ENCODE measurements at regions not wholly inside any gene's neighbourhood (a gene's known extent, or its start where the extent isn't known, plus 50 kb on each side); places are given as distances from the start of the nearest gene placed in this dataset.
"Not testable (repeated sequence)": the region's sequence is repeated elsewhere in the genome, so short reads cannot be mapped to it uniquely, and the experiment has no call there.

DNA sequence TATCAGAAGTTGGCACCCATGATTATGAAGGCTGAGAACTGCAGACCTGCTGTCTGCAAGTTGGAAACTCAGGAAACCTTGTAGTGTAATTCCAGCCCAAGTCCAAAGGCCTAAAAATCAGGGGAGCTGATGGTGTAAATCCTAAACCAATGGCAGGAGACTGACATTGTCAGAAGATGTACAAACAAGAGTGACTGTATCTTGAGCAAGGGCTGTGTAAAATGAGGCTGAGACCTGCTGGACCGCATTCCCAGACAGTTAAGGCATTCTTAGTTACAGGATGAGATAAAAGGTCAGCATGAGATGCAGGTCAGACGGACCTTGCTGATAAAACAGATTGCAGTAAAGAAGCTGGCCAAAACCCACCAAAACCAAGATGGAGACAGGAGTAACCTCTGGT, 147.7 kb downstream of the COG6 start:
- DNase-seq (ENCODE audit: low read depth in 2 of 2), result no peak

GRCh38 chr13:39803851-39804250, 148.4 kb downstream of the COG6 start:
- no peak for DNase-seq (ENCODE audit: low read depth in 2 of 2)

DNA sequence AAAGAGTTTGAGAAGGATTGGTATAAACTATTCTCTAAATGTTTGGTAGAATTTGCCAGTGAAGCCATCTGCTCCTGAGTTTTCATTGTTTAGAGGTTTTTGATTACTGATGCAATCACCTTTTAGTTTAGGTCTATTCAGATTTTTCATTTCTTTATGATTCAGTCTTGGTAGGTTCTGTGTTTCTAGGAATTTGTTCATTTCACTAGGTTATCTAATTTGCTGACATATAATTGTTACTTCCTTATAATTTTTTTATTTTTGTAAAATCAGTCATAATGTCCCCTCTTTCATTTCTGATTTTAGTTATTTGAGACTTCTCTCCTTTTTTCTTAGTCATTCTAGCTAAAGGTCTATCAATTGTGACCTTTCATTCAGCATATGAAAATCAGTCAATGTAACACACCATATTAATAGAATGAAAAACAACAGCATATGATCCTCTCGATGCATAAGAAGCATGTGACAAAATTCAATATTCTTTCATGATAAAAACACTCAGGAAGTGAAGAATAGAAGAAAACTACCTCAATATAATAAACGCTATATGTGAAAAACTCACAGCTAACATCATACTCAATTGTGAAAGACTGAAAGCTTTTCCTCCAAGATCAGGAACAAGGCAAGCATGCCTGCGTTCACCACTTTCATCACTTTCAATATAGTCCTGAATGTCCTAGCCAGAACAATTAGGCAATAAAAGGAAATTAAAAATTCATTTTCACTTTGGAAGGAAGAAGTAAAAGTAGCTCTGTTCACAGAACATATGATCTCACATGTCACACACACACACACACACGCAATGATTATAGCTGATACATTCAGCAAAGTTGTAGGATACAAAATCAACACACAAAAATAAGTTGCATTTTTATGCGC, 149.1 kb downstream of the COG6 start:
- no peak for DNase-seq (ENCODE audit: low read depth in 2 of 2)

- DNase-seq (ENCODE audit: low read depth in 2 of 2), result no peak
Measured at GRCh38 chr13:39809466-39809865, 154.0 kb downstream of the COG6 start.

DNA sequence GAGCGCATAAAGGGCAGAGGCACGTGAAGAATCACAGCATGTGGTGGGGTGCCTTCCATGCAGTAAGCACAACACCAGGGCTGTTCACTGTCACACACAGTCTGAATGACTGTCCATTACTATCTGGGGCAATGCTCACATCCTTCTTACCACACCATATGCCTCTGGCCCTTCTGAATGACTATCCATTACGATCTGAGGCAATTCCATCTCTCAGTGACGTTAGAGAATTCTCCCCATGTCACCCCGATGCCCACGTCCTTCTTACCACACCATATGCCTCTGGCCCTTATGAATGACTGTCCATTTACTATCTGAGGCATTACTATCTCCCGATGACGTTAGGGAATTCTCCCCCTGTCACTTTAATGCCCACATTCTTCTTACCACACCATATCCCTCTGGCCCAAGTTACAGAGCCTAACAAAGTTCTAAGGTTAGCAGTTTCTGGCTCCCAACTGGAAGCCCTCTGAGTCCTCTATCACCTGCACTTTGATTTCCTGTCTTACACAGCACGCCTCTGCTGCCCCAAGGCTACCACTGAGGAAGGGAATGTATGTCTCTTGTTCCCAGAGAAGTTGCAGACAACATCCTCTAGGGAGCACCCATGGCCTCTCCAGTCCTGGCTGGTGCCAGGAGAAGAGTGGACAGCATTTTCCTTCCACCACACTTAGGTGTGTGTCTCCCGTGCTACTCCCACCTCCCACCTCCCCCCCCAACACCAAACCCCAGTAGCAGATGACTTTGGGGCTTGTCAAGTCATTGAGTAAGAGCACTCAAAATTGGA, 154.8 kb downstream of the COG6 start:
- no peak for DNase-seq (ENCODE audit: low read depth in 2 of 2)

- DNase-seq (ENCODE audit: low read depth in 2 of 2), result no peak
Measured at GRCh38 chr13:39811051-39811450, 155.6 kb downstream of the COG6 start.

DNA sequence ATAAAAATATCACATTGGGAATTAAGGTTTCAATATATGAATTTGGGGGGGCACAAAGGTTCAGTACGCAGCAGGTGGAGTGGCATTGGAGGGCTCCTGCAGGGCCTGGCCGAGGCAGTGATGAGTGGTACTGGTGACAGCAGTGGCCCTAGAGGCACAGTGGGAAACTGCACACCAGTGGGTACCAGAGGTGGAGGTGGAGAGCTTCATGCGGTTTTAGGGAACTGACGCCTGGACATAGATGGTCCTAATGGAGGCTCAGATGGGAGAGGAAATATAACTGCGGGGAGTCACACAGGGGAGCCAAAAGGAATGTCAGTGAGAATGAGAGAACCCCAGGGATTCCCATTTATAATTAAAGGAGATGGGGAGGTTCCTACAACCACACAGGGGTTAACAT, 156.2 kb downstream of the COG6 start:
- no peak for DNase-seq (ENCODE audit: low read depth in 2 of 2)

- DNase-seq (ENCODE audit: low read depth in 2 of 2), result no peak
Measured at GRCh38 chr13:39815345-39816111, 160.1 kb downstream of the COG6 start.

DNA sequence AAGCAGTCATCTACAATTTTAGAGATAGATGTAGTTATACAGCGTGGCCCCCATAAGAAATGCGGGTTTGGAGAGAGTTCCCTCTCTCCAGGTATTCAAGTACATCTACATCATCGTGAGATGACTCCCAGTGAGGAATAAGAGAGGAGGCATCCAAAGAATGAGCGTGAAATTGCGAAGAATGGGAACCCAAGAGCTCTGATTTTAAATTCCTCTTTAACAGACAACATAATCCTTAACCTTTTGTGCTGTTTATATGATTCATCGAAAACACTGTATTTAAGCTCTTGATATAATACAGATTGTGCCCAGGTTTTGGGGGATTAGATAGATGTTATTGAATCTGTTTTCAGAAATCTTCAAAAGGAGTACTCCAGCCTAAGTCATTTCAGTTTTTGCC, 161.5 kb downstream of the COG6 start:
- DNase-seq (ENCODE audit: low read depth in 2 of 2), result no peak

GRCh38 chr13:39818953-39819352, 163.5 kb downstream of the COG6 start:
- DNase-seq (ENCODE audit: low read depth in 2 of 2), result no peak

DNA sequence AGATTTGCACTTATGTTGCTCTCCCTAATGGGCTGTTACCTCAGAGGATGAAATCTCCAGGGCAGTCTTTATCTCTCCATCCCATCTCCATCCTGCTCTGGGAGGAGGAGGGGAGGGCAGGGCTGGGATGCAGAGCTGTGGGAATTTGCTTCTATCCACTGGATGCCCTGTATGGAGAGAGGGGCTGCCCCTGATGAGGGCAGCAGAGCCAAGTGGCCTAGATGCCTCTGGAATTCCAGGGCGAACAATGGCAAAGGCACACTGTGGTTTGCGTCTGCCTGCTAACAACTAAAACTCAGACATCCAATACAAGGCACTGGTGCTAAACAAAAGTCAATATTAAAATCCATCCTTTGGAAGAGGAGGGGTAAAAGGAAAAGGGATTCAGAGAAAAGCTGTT, 165.1 kb downstream of the COG6 start:
- no peak for DNase-seq (ENCODE audit: low read depth in 2 of 2)

GRCh38 chr13:39821977-39822376, 166.5 kb downstream of the COG6 start:
- no peak for DNase-seq (ENCODE audit: low read depth in 2 of 2)

- no peak for DNase-seq (ENCODE audit: low read depth in 2 of 2)
Measured at GRCh38 chr13:39822437-39822836, 167.0 kb downstream of the COG6 start.

DNA sequence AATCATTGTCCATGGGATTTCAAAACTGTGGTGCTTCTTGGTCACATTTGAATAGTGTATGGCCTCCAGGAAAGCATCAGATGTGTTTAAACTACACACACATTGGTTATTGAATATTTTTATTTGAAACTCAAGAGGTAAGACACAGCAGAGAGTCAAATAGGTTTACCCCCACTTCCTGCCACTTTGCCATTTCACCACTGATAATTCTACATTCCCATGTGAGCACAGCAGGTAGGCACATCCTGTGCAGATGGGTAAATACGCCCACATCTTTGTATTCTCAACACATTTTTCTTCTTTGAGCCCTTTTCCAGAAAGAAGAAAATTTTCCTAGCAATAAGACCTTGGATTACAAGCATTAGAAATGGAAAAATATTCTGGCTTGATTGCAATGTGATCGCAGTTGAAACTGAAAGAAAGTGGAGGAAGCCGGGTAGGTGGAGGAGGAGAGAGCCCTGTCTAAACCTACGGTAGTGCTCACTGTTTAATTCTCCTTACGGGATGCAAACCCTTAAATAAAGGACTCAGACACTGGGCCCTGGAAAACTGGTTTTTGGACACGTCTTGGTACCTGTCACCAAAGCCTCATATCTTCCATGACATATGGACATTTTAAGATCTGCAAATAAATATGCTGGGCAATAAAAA, 167.7 kb downstream of the COG6 start:
- DNase-seq (ENCODE audit: low read depth in 2 of 2), result no peak

DNA sequence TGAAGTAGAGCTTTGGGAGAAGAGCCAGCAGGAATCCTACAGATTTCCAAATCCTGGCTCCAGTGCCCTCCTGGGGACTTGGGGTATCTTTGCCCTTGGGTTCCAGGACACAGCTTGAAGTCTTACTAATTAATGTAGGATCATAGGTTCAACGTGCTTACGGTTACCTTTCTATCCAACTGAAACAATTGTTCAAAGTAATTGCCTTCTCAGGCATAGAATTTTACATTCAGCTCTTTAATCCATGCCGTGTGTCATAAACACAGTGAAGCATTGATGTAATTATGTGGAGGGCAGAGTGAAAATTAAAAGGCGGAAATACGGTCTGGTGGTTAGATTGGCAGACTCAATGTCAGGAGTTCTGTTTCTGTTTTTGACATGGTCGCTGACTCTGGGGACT, 170.4 kb downstream of the COG6 start:
- no peak for DNase-seq (ENCODE audit: low read depth in 2 of 2)

GRCh38 chr13:39835253-39835652, 179.8 kb downstream of the COG6 start:
- no peak for DNase-seq (ENCODE audit: low read depth in 2 of 2)

DNA sequence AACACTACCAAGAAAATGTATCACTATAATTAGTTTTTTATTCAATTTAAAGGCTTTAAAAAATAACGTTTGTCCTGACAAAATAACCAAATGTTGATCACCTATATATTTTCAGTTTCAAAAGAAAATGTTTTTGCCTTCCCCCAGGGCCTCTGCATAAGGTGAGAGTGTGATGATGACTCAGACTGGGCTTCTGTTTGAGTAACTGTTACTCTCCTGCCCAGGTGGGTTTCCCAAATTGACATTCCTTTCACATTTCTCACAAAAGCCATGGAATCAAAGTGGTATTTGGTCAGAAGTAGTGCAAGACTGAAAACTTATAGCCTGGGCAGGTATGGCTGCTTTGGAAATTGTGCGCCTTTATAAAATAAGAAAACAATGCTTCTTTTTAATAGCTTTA, 180.6 kb downstream of the COG6 start:
- DNase-seq (ENCODE audit: low read depth in 2 of 2), result no peak

- DNase-seq (ENCODE audit: low read depth in 2 of 2), result not testable (repeated sequence)
Measured at GRCh38 chr13:39837866-39838265, 182.4 kb downstream of the COG6 start.

- DNase-seq (ENCODE audit: low read depth in 2 of 2), result no peak
Measured at GRCh38 chr13:39840201-39840600, 184.7 kb downstream of the COG6 start.

DNA sequence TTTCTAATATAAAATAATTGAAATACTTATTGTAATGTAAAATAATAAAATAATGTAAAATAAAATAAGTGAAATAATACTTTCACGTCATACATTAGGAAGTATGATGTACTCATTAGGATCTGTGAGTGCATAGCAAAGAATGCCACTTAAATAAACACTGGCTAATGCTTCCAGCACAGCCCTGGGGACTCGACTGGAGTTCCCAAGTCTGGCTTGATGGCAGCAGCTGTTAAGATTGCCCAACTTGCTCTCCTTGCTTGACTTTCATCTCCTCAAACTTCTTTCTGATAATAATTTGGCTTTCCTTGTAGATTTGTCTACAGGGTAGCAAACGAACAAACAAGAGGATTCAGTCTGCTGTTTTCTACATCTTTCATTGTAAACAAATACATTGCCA, 191.9 kb downstream of the COG6 start:
- no peak for DNase-seq (ENCODE audit: low read depth in 2 of 2)

DNA sequence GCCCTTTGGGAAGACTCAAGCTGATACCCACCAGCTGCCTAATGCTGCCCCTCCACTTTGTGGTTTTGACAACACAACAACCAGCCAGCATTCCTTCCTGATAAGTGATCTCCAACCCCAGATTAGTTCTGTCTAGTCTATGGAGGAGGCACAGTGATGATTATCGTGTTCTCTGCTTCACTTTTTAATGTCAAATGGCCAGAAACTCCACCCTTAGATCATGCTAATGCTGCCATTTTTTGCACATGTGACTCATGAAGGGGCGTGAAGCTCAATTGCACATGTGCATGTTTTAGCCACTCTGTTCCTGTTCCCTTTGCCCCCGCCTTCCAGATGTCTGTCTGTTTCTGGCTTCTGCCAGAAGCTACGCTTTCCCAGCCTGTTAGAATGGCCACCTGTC, 199.8 kb downstream of the COG6 start:
- no peak for DNase-seq (ENCODE audit: low read depth in 2 of 2)

DNA sequence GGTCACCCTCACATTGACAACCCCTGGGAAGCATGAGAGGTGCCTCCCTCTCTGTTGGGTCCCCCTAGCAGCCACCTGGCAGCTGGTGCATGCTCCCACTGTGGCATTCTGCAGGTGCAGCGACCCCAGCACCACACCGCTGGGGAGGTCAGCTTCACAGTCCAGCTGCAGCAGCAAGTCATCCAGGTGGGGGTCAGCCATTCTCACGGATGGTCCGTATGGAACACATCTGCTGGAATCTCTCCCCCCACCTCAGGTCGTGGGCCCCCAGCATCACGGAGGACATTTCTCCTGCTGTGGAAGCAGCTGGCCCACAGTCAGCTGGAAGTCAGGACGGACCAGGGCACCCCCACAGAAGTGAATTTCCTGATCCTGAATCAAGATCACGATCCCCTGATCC, 201.3 kb downstream of the COG6 start:
- DNase-seq (ENCODE audit: low read depth in 2 of 2), result no peak
